GM18519 (cell line): ENCODE measurements at regions not wholly inside any gene's neighbourhood (a gene's known extent, or its start where the extent isn't known, plus 50 kb on each side); places are given as distances from the start of the nearest gene placed in this dataset.
"Not testable (repeated sequence)": the region's sequence is repeated elsewhere in the genome, so short reads cannot be mapped to it uniquely, and the experiment has no call there.

Experiments
- ATAC-seq: cut with Tn5 transposase; IDR thresholded peaks from one replicate; pipeline ENCODE4 v1.9.1; 2021; ENCODE audit warnings: mild to moderate bottlenecking, moderate library complexity; ENCODE audit not compliant: unreplicated experiment, low FRiP score

DNA sequence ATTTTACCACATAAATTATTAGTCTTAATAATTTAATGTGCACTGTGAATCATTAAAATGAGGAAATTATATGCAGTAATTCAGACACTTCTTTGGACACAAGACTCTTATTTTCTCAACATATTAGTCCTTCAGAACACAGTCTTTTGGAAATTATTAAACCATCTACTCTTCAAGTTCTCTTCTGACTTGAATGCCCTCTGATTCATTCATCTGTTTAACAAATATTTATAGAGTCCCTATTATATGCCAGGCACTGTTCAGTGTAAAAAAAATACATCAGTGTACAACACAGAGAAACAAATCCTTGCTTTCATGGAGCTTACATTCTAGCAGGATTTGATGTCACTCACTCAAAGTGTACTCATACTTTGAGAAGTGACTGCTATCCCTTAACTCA, 163.4 kb upstream of the IL12B start:
- no peak for ATAC-seq

DNA sequence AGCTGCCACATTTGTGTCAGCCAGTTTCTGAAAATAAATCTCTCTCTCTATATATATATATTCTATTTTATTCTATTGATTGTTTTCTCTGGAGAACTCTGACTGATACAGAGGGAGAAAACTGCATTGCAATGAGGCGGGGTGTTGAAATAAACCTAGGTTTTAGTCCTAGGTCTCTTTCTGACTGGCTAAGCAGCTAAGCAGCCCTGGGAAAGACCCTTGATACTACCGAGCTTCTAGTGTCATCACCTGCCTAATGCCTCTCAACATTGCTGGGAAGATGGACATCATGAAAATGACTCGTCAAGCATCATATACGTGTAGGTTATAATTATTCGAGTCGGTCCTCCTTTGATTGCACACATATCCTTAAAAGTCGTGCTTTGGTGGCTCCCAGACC, 166.5 kb upstream of the IL12B start:
- no peak for ATAC-seq

GRCh38 chr5:159497221-159497620, 166.9 kb upstream of the IL12B start:
- no peak for ATAC-seq

- no peak for ATAC-seq
Observed at GRCh38 chr5:159498630-159499029, 168.3 kb upstream of the IL12B start.

- not testable (repeated sequence) for ATAC-seq
Observed at GRCh38 chr5:159502116-159502515, 171.8 kb upstream of the IL12B start.

- no peak for ATAC-seq
Observed at GRCh38 chr5:159503236-159503635, 172.9 kb upstream of the IL12B start.

DNA sequence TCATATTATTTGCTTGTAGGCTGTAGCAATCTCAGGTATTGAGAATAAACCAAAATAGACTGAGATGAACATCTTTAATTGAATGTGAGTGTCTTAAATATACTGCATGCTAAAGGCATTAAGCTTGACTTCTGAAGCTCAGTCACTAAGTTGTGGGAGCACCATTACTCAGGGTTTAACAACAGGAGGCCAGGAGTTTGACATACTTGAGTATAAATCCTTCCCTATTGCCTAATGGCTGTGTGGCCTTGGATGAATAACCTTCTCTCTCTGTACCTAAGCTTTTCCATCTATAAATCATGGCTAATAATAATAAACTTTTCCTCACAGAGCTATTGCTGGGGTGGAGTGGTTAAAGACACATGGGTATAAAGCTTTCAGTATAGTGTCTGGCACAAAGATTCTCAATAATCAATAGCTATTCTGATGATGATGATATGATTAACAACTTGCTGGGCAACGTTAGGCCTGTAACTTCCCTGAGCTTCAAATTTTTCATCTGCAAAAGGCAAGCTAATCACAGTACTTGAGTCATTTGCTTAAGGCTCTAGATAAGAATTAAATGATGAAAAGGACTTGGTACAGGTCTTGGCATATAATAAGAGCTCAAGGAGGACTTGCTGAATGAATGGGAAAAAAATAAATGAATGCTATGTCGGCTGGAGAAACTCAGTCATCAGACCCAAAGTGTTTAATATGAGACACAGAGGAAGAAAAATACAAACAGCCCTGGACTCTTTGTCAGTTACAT, 174.0 kb upstream of the IL12B start:
- ATAC-seq: no peak

- ATAC-seq: no peak
Observed at GRCh38 chr5:159504857-159505304, 174.6 kb upstream of the IL12B start.

DNA sequence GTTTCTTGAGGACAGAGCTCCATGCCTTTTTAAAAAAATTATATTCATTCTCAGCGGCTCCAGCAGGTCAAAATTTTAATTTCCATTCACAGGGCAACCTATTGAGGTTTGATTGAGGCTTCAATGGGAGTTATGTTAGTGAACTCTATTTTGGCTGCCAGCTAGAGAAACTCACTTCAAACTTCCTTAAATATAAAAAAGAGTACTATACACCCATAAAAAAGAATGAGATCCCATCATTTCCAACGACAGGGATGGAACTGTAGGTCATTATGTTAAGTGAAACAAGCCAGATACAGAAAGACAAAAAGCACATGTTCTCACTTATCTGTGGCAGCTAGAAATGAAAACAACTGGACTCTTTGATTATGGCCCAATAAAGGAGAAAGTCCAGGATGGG, 176.8 kb upstream of the IL12B start:
- no peak for ATAC-seq

DNA sequence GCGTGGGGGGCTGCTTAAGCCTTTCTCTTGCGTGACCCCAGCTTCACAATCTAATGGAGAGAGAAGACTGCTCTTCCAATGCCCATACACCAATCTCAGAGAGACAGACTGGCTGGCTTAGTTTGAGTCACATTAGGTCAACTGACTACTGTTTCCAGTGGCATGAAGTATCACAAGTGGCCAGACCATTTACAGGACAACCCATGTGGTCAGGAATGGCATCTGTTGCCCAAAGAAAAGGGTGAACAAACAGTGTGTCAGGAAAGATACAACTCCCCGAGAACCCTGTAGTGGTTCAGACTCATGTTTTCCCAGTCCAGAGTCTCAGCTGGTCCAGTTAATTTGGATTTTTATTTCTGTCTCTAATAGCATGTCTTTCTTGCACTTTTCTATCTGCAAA, 177.4 kb upstream of the IL12B start:
- no peak for ATAC-seq

DNA sequence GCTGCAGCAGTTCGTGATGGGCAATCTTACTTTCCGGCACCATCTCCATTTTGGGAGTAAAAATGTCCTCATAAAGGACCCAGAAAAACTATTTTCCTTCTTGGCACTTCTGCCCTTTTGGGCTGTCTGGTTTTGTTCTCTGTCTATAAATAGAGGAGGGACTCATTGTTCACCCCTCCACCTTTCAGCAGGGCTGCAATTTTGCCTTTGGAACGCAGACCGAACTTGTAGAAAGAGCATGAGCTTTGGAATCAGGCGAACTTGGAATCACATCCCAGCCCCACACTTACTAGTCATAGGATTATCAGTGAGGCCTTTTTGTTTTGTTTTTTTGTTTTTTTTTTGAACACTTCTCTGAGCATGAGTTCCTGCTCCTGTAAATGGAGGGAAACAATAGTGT, 178.1 kb upstream of the IL12B start:
- no peak for ATAC-seq

- no peak for ATAC-seq
Observed at GRCh38 chr5:159509002-159509660, 178.8 kb upstream of the IL12B start.

DNA sequence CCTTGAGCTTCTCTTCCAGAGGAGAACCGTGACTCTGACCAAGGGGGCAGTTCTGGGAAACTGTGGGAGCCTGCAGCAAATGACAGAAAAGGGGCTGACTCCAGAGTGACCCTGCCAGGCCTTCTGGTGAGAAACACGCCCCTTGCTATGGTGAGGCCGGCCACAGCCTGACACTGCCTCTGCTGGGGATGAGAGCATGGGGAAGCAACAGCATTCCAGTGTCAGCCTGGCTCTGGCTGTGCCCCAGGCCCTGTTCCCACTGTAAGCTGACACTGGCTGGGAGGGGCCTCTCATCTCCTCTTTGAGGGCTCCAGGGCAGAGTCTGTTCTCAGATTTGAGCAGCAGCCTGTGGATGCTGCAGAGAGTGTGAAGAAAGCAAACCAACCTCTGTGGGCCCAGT, 180.0 kb upstream of the IL12B start:
- no peak for ATAC-seq

- ATAC-seq: no peak
Observed at GRCh38 chr5:159511570-159511969, 181.3 kb upstream of the IL12B start.

DNA sequence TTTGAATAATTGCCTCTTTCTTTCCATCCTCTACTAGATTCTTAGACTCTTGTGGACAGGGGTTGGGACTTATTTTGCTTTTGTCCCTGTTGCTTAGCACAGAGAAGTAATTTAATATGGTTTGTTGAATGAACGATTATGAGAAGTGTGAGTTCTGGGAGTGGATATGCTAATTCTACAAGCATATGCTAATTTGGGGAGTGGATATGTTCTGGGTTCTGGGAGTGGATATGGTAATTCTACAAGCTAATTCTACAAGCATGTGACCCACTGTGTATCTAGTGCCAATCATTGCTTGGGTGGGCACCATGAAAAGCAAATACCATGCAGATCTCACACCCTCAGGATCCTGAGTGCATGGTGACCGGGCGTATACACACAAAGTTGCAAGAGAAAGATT, 181.8 kb upstream of the IL12B start:
- ATAC-seq: no peak

DNA sequence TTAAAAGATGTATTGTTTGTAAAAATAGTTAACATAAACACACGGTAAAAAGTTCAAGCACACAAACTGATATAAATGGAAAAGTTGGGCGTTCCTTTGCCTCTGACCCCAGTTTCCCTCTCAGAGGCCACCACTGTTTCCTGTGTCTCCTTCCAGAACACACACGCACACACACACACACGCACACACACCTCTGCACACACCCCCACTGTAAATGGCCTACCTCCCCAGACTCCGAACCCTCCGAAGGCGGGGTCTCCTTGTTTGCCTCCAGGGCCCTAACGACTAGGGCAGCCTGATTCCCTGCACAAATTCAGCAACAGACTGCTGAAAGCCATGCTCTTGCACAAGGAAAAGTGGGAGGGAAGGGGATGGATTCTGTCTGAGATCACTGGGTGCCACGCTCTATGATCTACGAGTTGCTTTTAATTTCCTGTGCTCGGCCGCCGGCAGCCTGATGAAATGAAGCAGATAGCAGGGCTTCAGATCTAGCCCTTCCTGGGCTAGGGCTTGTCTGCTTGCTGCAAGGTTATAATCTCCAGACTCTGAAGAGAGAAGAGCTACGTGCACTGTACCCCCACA, 184.0 kb upstream of the IL12B start:
- ATAC-seq: no peak

DNA sequence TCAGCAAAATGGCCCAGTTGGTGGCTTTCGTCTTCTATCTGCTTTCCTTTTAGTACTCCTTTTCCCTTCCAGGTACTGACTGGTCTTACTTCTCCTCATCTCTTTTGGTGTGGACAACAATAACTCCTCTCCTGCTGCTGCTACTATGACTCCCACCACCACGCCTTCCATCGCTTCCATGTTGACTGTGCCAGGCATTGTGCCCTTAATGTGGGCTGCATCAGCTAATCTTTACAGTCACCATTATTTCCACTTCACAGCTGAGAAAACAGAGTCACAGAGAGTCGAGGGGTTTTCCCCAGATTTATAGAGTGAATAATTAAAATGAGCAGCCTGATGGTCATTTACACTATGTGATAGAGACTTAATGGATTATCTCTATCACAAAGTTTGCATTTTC, 184.9 kb upstream of the IL12B start:
- ATAC-seq: no peak

DNA sequence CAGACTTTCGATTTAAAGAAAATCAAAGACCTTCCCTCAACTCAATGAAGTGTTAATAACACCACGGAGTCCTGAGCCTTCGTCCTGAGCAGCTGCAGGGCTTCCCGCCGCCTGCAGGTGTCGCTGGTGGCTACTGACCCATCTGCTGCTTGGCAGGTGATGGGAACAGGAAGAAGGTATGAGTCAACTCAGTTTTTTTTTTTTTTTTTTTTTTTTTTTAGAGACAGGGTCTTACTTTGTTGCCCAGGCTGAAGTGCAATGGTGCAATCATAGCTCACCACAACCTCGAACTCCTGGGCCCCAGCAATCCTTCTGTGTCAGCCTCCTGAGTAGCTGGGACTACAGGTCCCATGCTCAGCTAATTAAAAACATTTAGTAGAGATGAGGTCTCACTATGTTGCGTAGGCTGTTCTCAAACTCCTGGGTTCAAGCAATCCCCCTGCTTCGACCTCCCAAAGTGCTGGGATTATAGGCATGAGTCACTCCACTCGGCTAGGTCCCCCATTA, 185.7 kb upstream of the IL12B start:
- ATAC-seq: peak; percentile 94

GRCh38 chr5:159518371-159518770, 188.1 kb upstream of the IL12B start:
- no peak for ATAC-seq

DNA sequence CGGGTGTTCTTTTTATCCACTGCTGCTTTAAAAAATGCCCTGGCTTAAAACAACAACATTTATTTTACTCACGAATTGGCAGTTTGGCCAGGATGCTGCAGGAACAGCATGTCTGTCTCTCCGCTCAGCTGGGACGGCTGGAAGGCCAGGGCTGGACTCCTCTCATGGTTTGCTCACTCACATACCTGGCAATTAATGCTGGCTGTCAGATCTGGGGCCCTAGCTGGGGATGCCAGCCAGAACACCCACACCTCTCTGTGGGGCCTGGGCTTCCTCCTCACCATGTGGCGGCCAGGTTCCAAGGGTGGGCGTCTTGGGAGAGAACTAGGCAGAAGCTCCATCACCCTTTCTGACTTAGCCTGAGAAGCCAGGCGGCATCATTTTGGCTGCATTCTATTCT, 189.1 kb upstream of the IL12B start:
- ATAC-seq: no peak

- no peak for ATAC-seq
Observed at GRCh38 chr5:159522841-159523240, 192.6 kb upstream of the IL12B start.

DNA sequence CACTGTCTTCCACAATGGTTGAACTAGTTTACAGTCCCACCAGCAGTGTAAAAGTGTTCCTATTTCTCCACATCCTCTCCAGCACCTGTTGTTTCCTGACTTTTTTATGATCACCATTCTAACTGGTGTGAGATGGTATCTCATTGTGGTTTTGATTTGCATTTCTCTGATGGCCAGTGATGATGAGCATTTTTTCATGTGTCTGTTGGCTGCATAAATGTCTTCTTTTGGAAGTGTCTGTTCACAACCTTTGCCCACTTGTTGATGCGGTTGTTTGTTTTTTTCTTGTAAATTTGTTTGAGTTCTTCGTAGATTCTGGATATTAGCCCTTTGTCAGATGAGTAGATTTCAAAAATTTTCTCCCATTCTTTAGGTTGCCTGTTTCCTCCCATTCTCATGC, 194.0 kb upstream of the IL12B start:
- ATAC-seq: not testable (repeated sequence)
